OCI-LY1 (cell line): ENCODE measurements at regions not wholly inside any gene's neighbourhood (a gene's known extent, or its start where the extent isn't known, plus 50 kb on each side); places are given as distances from the start of the nearest gene placed in this dataset.

ENCODE experiments used
- H2AFZ ChIP-seq: fragments of 200-600 bp; sonication (generic), shearing (Covaris generic); 2 replicates; pipeline ENCODE4 v1.6.0; 2014; ENCODE audit warnings: antibody characterized with exemption, mild to moderate bottlenecking, low read length
- H3F3A ChIP-seq: fragments of 200-600 bp; sonication (generic), shearing (Covaris generic); 2 replicates; pipeline ENCODE4 v1.6.0; 2014; ENCODE audit warnings: mild to moderate bottlenecking, antibody characterized with exemption, low read length, moderate library complexity; ENCODE audit not compliant: insufficient read depth
- H3K27ac ChIP-seq: fragments of 200-600 bp; sonication (generic); 2 replicates; pipeline ENCODE4 v1.5.1; 2014; ENCODE audit warnings: low read length, mixed run types, mild to moderate bottlenecking, low read depth; ENCODE audit not compliant: poor library complexity, severe bottlenecking
- H3K27me3 ChIP-seq: fragments of 200-600 bp; sonication (generic); 2 replicates; pipeline ENCODE4 v1.6.0; 2014; ENCODE audit warnings: antibody characterized with exemption, mild to moderate bottlenecking, low read length, moderate library complexity; ENCODE audit not compliant: insufficient read depth
- H3K36me3 ChIP-seq: fragments of 200-600 bp; sonication (generic); 2 replicates; pipeline ENCODE4 v1.6.1; 2014; ENCODE audit warnings: mild to moderate bottlenecking, antibody characterized with exemption, low read length, moderate library complexity, mixed read lengths; ENCODE audit not compliant: insufficient read depth
- H3K4me1 ChIP-seq: fragments of 200-600 bp; sonication (generic); 2 replicates; pipeline ENCODE4 v1.5.1; 2014; ENCODE audit warnings: mild to moderate bottlenecking, low read length, moderate library complexity; ENCODE audit not compliant: insufficient read depth, severe bottlenecking
- H3K4me2 ChIP-seq: fragments of 200-600 bp; sonication (generic), shearing (Covaris generic); 2 replicates; pipeline ENCODE4 v1.6.1; 2014; ENCODE audit warnings: low read length
- H3K4me3 ChIP-seq: fragments of 200-600 bp; sonication (generic); 2 replicates; pipeline ENCODE4 v1.5.1; 2014; ENCODE audit warnings: low read length, low read depth, mild to moderate bottlenecking, mixed read lengths; ENCODE audit not compliant: poor library complexity, severe bottlenecking
- H3K79me2 ChIP-seq: fragments of 200-600 bp; shearing (Covaris generic); 2 replicates; pipeline ENCODE4 v1.6.1; 2016; ENCODE audit warnings: mixed run types, low read length, mixed read lengths; ENCODE audit not compliant: insufficient read depth
- H3K9ac ChIP-seq: fragments of 200-600 bp; sonication (generic), shearing (Covaris generic); 2 replicates; pipeline ENCODE4 v1.6.1; 2014; ENCODE audit warnings: mild to moderate bottlenecking, low read length, mixed read lengths
- H3K9me2 ChIP-seq: fragments of 200-600 bp; sonication (generic), shearing (Covaris generic); 2 replicates; pipeline ENCODE4 v1.6.1; 2014; ENCODE audit warnings: low read depth, mild to moderate bottlenecking, low read length, mixed read lengths
- H3K9me3 ChIP-seq: fragments of 200-600 bp; shearing (Covaris generic); 2 replicates; pipeline ENCODE4 v1.6.1; 2014; ENCODE audit warnings: low read length, mixed read lengths
- H4K20me1 ChIP-seq: fragments of 200-600 bp; sonication (generic), shearing (Covaris generic); 2 replicates; pipeline ENCODE4 v1.6.0; 2016; ENCODE audit warnings: mild to moderate bottlenecking, low read length; ENCODE audit not compliant: insufficient read depth
- CTCF ChIP-seq: fragments of 200-600 bp; sonication (generic), shearing (Covaris generic); IDR thresholded peaks from 2 replicates; pipeline ENCODE4 v1.5.1; 2017; ENCODE audit warnings: mild to moderate bottlenecking, antibody characterized with exemption, low read length, moderate library complexity, mixed read lengths
- EZH2 ChIP-seq: fragments of 200-600 bp; sonication (generic), shearing (Covaris generic); IDR thresholded peaks from 2 replicates; pipeline ENCODE4 v1.8.0; 2017; ENCODE audit warnings: borderline replicate concordance, mixed run types, mild to moderate bottlenecking, antibody characterized with exemption, low read length, moderate library complexity, mixed read lengths

GRCh38 chr12:92370828-92371227 is 225.2 kb upstream of the BTG1 start:
- Histone ChIP-seq H3K27me3 (no peaks in the 10 kb centered on the region), H3K36me3 (no peaks in the 10 kb centered on the region), H3K27ac (no peak overlapping the region), H3K9me2 (no peaks in the 10 kb centered on the region), H3K4me2 (no peak overlapping the region), H3K79me2 (no peaks in the 10 kb centered on the region), H2AFZ (no peak overlapping the region), H3K4me1 (peaks cover 10% of the 10 kb centered on the region), H3F3A (0 out of 2 replicates have a peak, but pooled peaks cover 2% of the 10 kb centered on the region), H3K4me3 (no peak overlapping the region), H4K20me1 (no peaks in the 10 kb centered on the region), H3K9ac (no peak overlapping the region), H3K9me3 (no peaks in the 10 kb centered on the region)
- TF ChIP-seq CTCF (no peak), EZH2 (no peak)

GRCh38 chr12:92369636-92370035 is 224.0 kb upstream of the BTG1 start:
- no peaks in the 10 kb centered on the region for H3K9me2 ChIP-seq
- H3K9me3 ChIP-seq = no peaks in the 10 kb centered on the region
- no peak overlapping the region for H3K9ac ChIP-seq
- no peak overlapping the region for H3K4me3 ChIP-seq
- no peak overlapping the region for H3K4me2 ChIP-seq
- no peak overlapping the region for H3K27ac ChIP-seq
- H3F3A ChIP-seq = 0 out of 2 replicates have a peak, but pooled peaks cover 6% of the 10 kb centered on the region
- TF ChIP-seq CTCF (no peak), EZH2 (no peak)
- no peaks in the 10 kb centered on the region for H4K20me1 ChIP-seq
- no peaks in the 10 kb centered on the region for H3K36me3 ChIP-seq
- H3K79me2 ChIP-seq = no peaks in the 10 kb centered on the region
- H2AFZ ChIP-seq = no peak overlapping the region
- peaks cover 22% of the 10 kb centered on the region for H3K4me1 ChIP-seq
- no peaks in the 10 kb centered on the region for H3K27me3 ChIP-seq

GRCh38 chr12:92369056-92369455 is 223.4 kb upstream of the BTG1 start:
- Histone ChIP-seq H4K20me1 (no peaks in the 10 kb centered on the region), H3K4me1 (peaks cover 28% of the 10 kb centered on the region), H3K79me2 (no peaks in the 10 kb centered on the region), H3K27ac (no peak overlapping the region), H3K9me3 (no peaks in the 10 kb centered on the region), H3F3A (0 out of 2 replicates have a peak, but pooled peaks cover 6% of the 10 kb centered on the region), H3K27me3 (no peaks in the 10 kb centered on the region), H3K9me2 (no peaks in the 10 kb centered on the region), H3K36me3 (no peaks in the 10 kb centered on the region), H3K9ac (no peak overlapping the region), H2AFZ (no peak overlapping the region), H3K4me3 (no peak overlapping the region), H3K4me2 (no peak overlapping the region)
- no peak for TF ChIP-seq EZH2
- no peak for TF ChIP-seq CTCF
